HFFc6 (cell line): ENCODE measurements at regions not wholly inside any gene's neighbourhood (a gene's known extent, or its start where the extent isn't known, plus 50 kb on each side); places are given as distances from the start of the nearest gene placed in this dataset.

ENCODE experiments used
- DNase-seq: peaks from one replicate; pipeline ENCODE4 v3.0.0-alpha.2; 2018
- H3K27ac Mint-ChIP-seq: 2 replicates; pipeline ENCODE4 v1.8.0; 2020; ENCODE audit warnings: mild to moderate bottlenecking, mixed read lengths
- H3K27me3 Mint-ChIP-seq: 2 replicates; pipeline ENCODE4 v1.8.0; 2021; ENCODE audit warnings: mild to moderate bottlenecking, moderate library complexity, mixed read lengths; ENCODE audit not compliant: insufficient read depth
- H3K36me3 Mint-ChIP-seq: 2 replicates; pipeline ENCODE4 v1.8.0; 2021; ENCODE audit warnings: low read depth, mixed read lengths
- H3K4me1 Mint-ChIP-seq: 2 replicates; pipeline ENCODE4 v1.8.0; 2020; ENCODE audit warnings: low read depth, mixed read lengths
- H3K4me3 Mint-ChIP-seq: 2 replicates; pipeline ENCODE4 v1.8.0; 2020; ENCODE audit warnings: mild to moderate bottlenecking, moderate library complexity, mixed read lengths
- H3K9me3 Mint-ChIP-seq: 2 replicates; pipeline ENCODE4 v1.8.0; 2020; ENCODE audit warnings: mild to moderate bottlenecking, mixed read lengths
- CTCF ChIP-seq: fragments of 200-600 bp; sonication (generic); IDR thresholded peaks from 2 replicates; pipeline ENCODE4 v1.5.0; 2021; ENCODE audit warnings: antibody characterized with exemption, mild to moderate bottlenecking

GRCh38 chr9:691825-692400 is 149.6 kb upstream of the DMRT1 start:
- no peaks in the 10 kb centered on the region for H3K9me3 Mint-ChIP-seq
- peaks cover 80% of the 10 kb centered on the region for H3K4me1 Mint-ChIP-seq
- peaks cover 7% of the 10 kb centered on the region; the same call in 1 of the 2 replicates for H3K27me3 Mint-ChIP-seq
- TF ChIP-seq CTCF, result no peak
- peaks cover 14% of the 10 kb centered on the region for H3K36me3 Mint-ChIP-seq
- no peak for DNase-seq
- no peak overlapping the region for H3K4me3 Mint-ChIP-seq
- H3K27ac Mint-ChIP-seq, result peak overlapping the region; percentile 91

GRCh38 chr9:692636-693129 is 148.8 kb upstream of the DMRT1 start:
- no peak for DNase-seq
- peaks cover 80% of the 10 kb centered on the region for H3K4me1 Mint-ChIP-seq
- H3K36me3 Mint-ChIP-seq, result peaks cover 8% of the 10 kb centered on the region

GRCh38 chr9:693201-694091 is 148.1 kb upstream of the DMRT1 start:
- Mint-ChIP-seq H3K36me3 (peaks cover 9% of the 10 kb centered on the region; the same call in 1 of the 2 replicates), H3K4me3 (peak overlapping the region; percentile 90), H3K9me3 (no peaks in the 10 kb centered on the region), H3K27me3 (peaks cover 7% of the 10 kb centered on the region; the same call in 1 of the 2 replicates), H3K4me1 (peaks cover 80% of the 10 kb centered on the region), H3K27ac (peak overlapping the region; percentile 91)
- DNase-seq, result peak; percentile 80
- no peak; the same call in 1 of the 2 replicates for TF ChIP-seq CTCF

More at GRCh38 chr9:692636-693129, 148.8 kb upstream of the DMRT1 start:
- TF ChIP-seq CTCF, result no peak
- peak overlapping the region; percentile 91 for H3K27ac Mint-ChIP-seq
- H3K9me3 Mint-ChIP-seq, result no peaks in the 10 kb centered on the region
- peak overlapping the region; percentile 90 for H3K4me3 Mint-ChIP-seq
- peaks cover 7% of the 10 kb centered on the region; the same call in 1 of the 2 replicates for H3K27me3 Mint-ChIP-seq

- H3K36me3 Mint-ChIP-seq, result peaks cover 12% of the 10 kb centered on the region
- peak overlapping the region; percentile 91 for H3K27ac Mint-ChIP-seq
- peaks cover 7% of the 10 kb centered on the region; the same call in 1 of the 2 replicates for H3K27me3 Mint-ChIP-seq
- no peak for DNase-seq
- H3K4me3 Mint-ChIP-seq, result peak overlapping the region; percentile 90
- no peak for TF ChIP-seq CTCF
- H3K4me1 Mint-ChIP-seq, result peaks cover 84% of the 10 kb centered on the region
- H3K9me3 Mint-ChIP-seq, result no peaks in the 10 kb centered on the region
Measured at GRCh38 chr9:694092-694402, 147.4 kb upstream of the DMRT1 start.

GRCh38 chr9:694403-695154 is 146.9 kb upstream of the DMRT1 start:
- Mint-ChIP-seq H3K27ac (peak overlapping the region; percentile 91), H3K9me3 (no peaks in the 10 kb centered on the region), H3K4me3 (peak overlapping the region; percentile 90)

More at GRCh38 chr9:694403-695154, 146.9 kb upstream of the DMRT1 start:
- no peak for TF ChIP-seq CTCF
- H3K4me1 Mint-ChIP-seq, result peaks cover 89% of the 10 kb centered on the region
- H3K36me3 Mint-ChIP-seq, result peaks cover 16% of the 10 kb centered on the region
- DNase-seq, result peak; percentile 90
- peaks cover 7% of the 10 kb centered on the region; the same call in 1 of the 2 replicates for H3K27me3 Mint-ChIP-seq
